GM21423 (cell line): ENCODE measurements at regions not wholly inside any gene's neighbourhood (a gene's known extent, or its start where the extent isn't known, plus 50 kb on each side); places are given as distances from the start of the nearest gene placed in this dataset.

ENCODE experiments used
- ATAC-seq: cut with Tn5 transposase; IDR thresholded peaks from one replicate; pipeline ENCODE4 v1.9.1; 2021; ENCODE audit warnings: mild to moderate bottlenecking, moderate library complexity; ENCODE audit not compliant: unreplicated experiment

- no peak for ATAC-seq
These were observed 385.6 kb upstream of the NR3C2 start for GRCh38 chr4:148827781-148828180.

DNA sequence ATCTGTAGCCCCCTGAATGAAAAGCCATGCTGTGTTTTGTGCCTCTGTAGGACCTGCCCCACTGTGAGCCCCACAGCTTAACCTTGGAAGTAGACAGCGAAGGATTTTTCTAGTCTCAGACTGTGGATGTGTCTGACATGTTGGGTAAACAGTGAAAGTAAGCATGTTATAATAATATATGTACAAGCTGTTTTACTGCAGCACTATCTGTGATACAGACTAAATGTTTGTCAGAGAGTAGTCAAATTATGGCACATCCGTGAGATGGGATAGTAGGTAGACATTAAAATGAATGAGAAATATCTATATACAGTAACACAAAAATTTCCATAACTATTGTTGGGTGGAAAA is 381.2 kb upstream of the NR3C2 start:
- ATAC-seq = no peak

DNA sequence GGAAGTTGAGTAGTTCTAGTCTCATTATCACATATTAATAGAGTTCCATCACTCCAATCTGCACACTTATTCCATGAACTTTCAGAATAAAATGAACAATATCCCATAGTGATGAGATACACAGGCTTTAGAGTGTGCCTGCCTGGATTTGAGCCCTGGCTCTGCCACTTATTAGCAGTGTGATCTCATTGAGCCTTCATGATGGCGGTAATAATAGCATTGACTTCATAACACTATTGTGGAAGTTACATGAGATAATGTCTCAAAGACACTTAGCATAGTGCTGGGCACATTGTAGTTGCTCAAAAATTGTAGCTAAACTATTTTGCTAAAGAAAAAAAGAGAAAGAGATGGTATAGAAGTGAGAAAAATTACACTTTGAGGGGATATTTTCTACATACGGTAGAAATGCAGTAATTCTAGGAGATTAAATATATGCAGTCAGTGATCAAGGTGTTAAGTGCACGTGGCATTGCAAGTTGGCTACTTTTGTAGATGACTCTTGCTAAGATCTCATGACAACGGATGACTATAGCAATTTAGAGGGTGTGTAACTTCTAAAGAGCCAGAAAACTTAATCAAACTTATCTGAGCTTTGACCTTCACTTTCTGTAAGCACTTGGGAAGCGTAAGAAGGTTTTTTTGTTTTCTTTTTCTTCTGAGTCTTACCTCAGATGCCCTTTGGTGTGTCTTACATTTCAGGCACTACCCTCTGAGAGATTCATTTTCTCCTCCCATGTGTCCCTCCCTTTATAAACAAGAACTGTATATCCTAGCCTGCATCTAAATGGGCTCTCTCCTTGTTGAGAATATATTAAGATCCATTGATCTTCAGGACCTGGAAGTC is 380.6 kb upstream of the NR3C2 start:
- no peak for ATAC-seq

- ATAC-seq = no peak
These were observed 371.8 kb upstream of the NR3C2 start for GRCh38 chr4:148814030-148814429.

GRCh38 chr4:148813289-148813688 is 371.1 kb upstream of the NR3C2 start:
- no peak for ATAC-seq

DNA sequence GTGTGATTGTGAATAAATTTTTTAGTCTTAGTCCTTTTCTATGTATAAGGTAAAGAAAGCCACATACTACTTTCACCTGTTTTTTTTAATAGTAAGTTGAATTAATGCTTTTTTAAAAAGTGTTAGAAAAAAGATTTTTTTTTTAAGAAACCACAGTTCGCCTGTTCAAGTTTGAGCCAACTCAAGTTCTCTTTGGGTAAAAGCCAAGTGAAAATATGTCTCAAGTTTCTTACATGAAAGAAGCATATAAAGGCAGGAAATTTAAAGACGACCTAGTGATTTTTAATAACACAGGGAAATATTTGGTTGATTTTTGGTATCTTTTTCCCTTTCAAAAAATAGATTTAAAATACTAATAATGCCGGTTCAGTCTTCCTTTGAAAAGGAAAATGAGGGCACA is 369.9 kb upstream of the NR3C2 start:
- no peak for ATAC-seq

GRCh38 chr4:148810461-148810860 is 368.2 kb upstream of the NR3C2 start:
- no peak for ATAC-seq

GRCh38 chr4:148808416-148808815 is 366.2 kb upstream of the NR3C2 start:
- no peak for ATAC-seq

DNA sequence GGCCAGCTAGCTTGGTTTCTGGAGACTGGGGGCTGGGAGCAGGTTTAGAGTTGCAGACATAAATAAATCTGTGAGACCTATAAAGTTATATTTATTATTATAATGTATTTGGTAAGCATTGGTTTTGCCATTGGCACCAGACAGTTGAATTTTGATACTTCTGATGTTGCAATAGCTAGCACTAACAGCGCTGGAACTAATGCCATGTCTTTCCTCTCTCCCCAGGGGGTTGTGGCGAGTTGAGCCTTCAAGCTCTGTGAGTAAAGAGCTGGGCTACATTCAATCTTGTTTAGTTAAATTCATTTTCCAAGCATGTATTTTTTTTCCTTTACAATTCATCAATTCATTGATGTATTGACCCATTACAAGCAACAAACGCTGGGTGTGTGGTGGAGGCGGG is 358.7 kb upstream of the NR3C2 start:
- ATAC-seq = no peak

DNA sequence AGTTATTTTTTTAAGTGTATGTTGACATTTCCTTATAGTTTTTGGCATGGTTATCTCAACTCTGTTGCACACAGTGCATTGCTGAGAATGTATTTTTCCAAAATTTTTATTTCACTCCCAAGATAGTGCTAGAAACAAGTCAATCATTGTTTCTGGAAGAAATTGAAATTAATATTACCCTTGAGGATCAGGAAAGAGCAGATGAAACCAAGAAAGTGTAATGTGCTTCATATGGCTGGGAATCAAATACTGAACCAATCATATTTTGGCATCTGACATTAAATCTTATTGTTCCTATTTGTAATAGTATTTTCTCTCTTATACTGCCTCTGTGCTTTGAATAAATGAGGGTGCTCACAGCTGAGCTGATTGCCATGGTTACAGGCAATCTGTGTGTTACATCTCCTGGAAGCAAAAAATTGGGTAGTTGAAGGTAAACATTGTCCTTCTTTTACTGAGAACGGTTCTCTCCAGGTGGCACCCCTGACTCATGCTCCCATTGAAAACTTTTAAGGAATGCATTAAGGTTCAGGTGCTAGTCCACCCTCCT is 358.2 kb upstream of the NR3C2 start:
- ATAC-seq = no peak

- no peak for ATAC-seq
These were observed 353.1 kb upstream of the NR3C2 start for GRCh38 chr4:148795156-148795864.

- no peak for ATAC-seq
These were observed 351.0 kb upstream of the NR3C2 start for GRCh38 chr4:148793221-148793620.

- ATAC-seq = no peak
These were observed 348.5 kb upstream of the NR3C2 start for GRCh38 chr4:148790691-148791090.

GRCh38 chr4:148790246-148790645 is 348.0 kb upstream of the NR3C2 start:
- no peak for ATAC-seq

GRCh38 chr4:148787831-148788477 is 345.7 kb upstream of the NR3C2 start:
- no peak for ATAC-seq

- no peak for ATAC-seq
These were observed 345.1 kb upstream of the NR3C2 start for GRCh38 chr4:148787285-148787684.

- no peak for ATAC-seq
These were observed 344.5 kb upstream of the NR3C2 start for GRCh38 chr4:148786699-148787098.

- ATAC-seq = no peak
These were observed 340.1 kb upstream of the NR3C2 start for GRCh38 chr4:148782284-148782683.

DNA sequence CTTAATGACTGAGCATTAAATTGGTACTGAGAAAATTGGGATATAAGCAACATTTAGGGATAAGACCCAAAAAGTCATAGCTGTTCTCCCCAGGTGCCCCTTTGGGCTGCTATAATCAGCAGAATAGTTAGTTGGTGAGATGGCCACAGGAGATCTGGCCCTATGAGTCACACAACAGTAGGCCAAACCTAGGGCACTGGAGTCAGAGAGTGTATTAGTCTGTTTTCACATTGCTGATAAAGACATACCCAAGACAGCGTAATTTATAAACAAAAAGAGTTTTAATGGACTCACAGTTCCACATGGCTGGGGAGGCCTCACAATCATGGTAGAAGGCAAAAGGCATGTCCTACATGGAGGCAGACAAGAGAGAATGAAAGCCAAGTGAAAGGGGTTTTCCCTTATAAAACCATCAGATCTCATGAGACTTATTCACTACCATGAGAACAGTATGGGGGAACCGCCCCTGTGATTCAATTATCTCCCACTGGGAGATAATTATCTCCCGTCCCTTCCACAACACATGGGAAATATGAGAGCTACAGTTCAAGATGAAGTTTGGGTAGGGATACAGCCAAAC is 338.3 kb upstream of the NR3C2 start:
- no peak for ATAC-seq

GRCh38 chr4:148779771-148780170 is 337.6 kb upstream of the NR3C2 start:
- no peak for ATAC-seq

DNA sequence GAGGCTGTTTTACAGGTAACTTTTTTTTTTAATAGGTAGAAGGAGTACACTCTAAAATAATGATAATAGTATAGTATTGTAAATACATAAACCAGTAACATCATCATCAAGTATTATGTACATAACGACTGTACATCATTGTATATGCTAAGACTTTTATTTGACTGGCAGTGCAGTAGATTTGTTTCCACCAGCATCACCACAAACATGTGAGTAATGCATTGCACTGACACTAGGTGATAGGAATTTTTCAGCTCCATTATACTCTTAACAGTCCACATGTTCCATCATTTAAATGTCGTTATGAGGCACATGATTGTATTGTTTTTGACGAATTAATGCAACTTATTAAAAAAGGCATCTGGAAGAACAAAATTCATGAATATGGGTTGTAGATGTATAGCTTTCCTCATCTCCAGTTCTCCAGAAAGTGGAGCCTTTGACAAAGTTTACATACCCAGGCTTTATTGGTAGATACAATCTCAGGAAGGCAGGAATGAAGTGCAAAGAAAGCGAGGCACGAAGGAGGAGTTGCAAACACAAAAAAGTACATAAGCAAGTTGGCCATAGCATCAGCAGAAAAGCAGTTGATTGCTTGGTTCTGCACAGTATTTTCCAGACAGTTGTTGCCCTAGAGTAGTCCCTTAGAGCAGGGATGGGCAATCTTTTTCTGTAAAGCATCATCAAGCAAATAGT is 336.9 kb upstream of the NR3C2 start:
- no peak for ATAC-seq
